ENCODE measurements at regions not wholly inside any gene's neighbourhood (a gene's known extent, or its start where the extent isn't known, plus 50 kb on each side); places are given as distances from the start of the nearest gene placed in this dataset.

- TF ChIP-seq CTCF (IDR thresholded peaks at IDR 0.05; ENCODE audit: low read depth, low read length, missing input control) (no peak), SP1 (IDR thresholded peaks at IDR 0.05) (no peak), ZBTB33 (IDR thresholded peaks at IDR 0.05) (no peak)
Measured at GRCh38 chr14:87283547-87283946, 709.4 kb downstream of the GALC start.
